ENCODE measurements at regions not wholly inside any gene's neighbourhood (a gene's known extent, or its start where the extent isn't known, plus 50 kb on each side); places are given as distances from the start of the nearest gene placed in this dataset.

- no peaks in the 10 kb centered on the region for H3K36me3 ChIP-seq
- H3K27ac ChIP-seq, result no peak overlapping the region
- TF ChIP-seq, protein P1, sequence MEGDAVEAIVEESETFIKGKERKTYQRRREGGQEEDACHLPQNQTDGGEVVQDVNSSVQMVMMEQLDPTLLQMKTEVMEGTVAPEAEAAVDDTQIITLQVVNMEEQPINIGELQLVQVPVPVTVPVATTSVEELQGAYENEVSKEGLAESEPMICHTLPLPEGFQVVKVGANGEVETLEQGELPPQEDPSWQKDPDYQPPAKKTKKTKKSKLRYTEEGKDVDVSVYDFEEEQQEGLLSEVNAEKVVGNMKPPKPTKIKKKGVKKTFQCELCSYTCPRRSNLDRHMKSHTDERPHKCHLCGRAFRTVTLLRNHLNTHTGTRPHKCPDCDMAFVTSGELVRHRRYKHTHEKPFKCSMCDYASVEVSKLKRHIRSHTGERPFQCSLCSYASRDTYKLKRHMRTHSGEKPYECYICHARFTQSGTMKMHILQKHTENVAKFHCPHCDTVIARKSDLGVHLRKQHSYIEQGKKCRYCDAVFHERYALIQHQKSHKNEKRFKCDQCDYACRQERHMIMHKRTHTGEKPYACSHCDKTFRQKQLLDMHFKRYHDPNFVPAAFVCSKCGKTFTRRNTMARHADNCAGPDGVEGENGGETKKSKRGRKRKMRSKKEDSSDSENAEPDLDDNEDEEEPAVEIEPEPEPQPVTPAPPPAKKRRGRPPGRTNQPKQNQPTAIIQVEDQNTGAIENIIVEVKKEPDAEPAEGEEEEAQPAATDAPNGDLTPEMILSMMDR (IDR thresholded peaks at IDR 0.05; ENCODE audit: low read depth, low read length), result no peak
- peaks cover 87% of the 10 kb centered on the region for H3K27me3 ChIP-seq (ENCODE audit: insufficient read depth, low read depth, severe bottlenecking)
- H3K4me3 ChIP-seq (ENCODE audit: low read depth, low read length), result no peak overlapping the region
- no peak for DNase-seq
- no peaks in the 10 kb centered on the region for H3K9me3 ChIP-seq (ENCODE audit: severe bottlenecking)
Observed at GRCh38 chr20:22687676-22688349, 103.4 kb upstream of the FOXA2 start.

GRCh38 chr20:22688485-22688884 is 104.1 kb upstream of the FOXA2 start:
- no peak overlapping the region for H3K27ac ChIP-seq
- TF ChIP-seq, protein P1 (IDR thresholded peaks at IDR 0.05; ENCODE audit: low read depth, low read length), result no peak
- peaks cover under 1% of the 10 kb centered on the region for H3K9me3 ChIP-seq (ENCODE audit: severe bottlenecking)
- no peaks in the 10 kb centered on the region for H3K36me3 ChIP-seq
- no peak for DNase-seq
- H3K27me3 ChIP-seq (ENCODE audit: insufficient read depth, low read depth, severe bottlenecking), result peaks cover 81% of the 10 kb centered on the region
- no peak overlapping the region for H3K4me3 ChIP-seq (ENCODE audit: low read depth, low read length)

GRCh38 chr20:22689266-22689665 is 104.9 kb upstream of the FOXA2 start:
- H3K27me3 ChIP-seq (ENCODE audit: insufficient read depth, low read depth, severe bottlenecking), result peaks cover 79% of the 10 kb centered on the region
- no peak for DNase-seq
- TF ChIP-seq, protein P1 (IDR thresholded peaks at IDR 0.05; ENCODE audit: low read depth, low read length), result no peak
- peaks cover 3% of the 10 kb centered on the region for H3K9me3 ChIP-seq (ENCODE audit: severe bottlenecking)
- H3K4me3 ChIP-seq (ENCODE audit: low read depth, low read length), result no peak overlapping the region
- no peaks in the 10 kb centered on the region for H3K36me3 ChIP-seq
- no peak overlapping the region for H3K27ac ChIP-seq

DNA sequence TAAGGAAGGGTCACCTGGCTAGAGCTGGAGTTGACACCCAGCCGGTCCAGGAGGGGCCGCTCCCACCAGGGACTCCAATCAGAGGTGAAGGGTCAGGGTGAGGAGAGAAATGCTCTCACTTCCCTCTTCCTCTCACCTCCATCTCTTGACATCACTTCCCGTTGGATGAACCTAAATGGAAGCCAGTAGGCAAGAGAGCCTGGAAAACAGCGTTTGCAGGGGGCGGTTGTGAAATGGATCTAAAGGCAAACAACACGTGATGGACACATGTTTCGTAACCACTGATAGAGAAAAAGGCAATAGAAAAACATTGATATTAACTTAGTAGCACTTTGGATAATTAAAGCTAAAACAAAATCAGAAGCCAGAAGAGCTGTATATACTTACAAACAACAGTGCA is 105.6 kb upstream of the FOXA2 start:
- DNase-seq, result no peak
- Histone ChIP-seq H3K9me3 (ENCODE audit: severe bottlenecking) (peaks cover 3% of the 10 kb centered on the region), H3K36me3 (no peaks in the 10 kb centered on the region), H3K27ac (no peak overlapping the region), H3K4me3 (ENCODE audit: low read depth, low read length) (no peak overlapping the region), H3K27me3 (ENCODE audit: insufficient read depth, low read depth, severe bottlenecking) (peaks cover 74% of the 10 kb centered on the region)
- TF ChIP-seq, protein P1 (IDR thresholded peaks at IDR 0.05; ENCODE audit: low read depth, low read length), result no peak

DNA sequence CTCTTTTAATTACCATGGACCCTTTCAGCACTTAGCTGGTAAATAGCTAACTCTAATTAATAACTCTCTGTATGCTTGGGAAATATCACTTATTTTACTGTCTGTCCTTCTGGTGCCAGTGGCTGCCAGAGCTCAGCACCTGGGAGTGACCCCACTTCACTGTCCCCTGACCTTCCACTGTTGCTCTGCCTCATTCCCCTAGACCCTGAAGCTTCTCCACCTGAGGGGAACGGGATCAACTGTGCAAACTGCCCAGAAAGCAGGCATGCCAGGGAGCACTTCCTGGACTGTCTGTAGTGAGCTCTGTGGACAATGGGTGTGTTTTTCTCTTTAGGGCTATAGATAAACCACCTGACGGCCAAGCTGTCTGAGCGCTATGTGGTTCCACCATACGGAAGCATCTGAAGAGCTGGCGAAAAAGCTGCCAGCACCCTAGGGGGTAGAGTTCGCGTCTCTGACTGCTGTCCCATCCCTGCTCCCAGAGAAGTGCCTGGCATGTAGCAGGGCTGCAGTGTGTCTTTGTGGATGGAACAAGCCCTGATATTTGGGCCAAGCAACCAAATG is 106.3 kb upstream of the FOXA2 start:
- DNase-seq, result no peak
- Histone ChIP-seq H3K4me3 (ENCODE audit: low read depth, low read length) (no peak overlapping the region), H3K27me3 (ENCODE audit: insufficient read depth, low read depth, severe bottlenecking) (peaks cover 69% of the 10 kb centered on the region), H3K36me3 (no peaks in the 10 kb centered on the region), H3K27ac (no peak overlapping the region), H3K9me3 (ENCODE audit: severe bottlenecking) (peaks cover 3% of the 10 kb centered on the region)
- TF ChIP-seq, protein P1 (IDR thresholded peaks at IDR 0.05; ENCODE audit: low read depth, low read length), result no peak

Data from WERI-Rb-1 (cell line).